Left kidney (tissue), 1 donor: ENCODE measurements at regions not wholly inside any gene's neighbourhood (a gene's known extent, or its start where the extent isn't known, plus 50 kb on each side); places are given as distances from the start of the nearest gene placed in this dataset.
"Not testable (repeated sequence)": the region's sequence is repeated elsewhere in the genome, so short reads cannot be mapped to it uniquely, and the experiment has no call there.

Source experiments
- DNase-seq: peaks from one replicate; pipeline ENCODE4 v3.0.0-alpha.2; 2013

DNA sequence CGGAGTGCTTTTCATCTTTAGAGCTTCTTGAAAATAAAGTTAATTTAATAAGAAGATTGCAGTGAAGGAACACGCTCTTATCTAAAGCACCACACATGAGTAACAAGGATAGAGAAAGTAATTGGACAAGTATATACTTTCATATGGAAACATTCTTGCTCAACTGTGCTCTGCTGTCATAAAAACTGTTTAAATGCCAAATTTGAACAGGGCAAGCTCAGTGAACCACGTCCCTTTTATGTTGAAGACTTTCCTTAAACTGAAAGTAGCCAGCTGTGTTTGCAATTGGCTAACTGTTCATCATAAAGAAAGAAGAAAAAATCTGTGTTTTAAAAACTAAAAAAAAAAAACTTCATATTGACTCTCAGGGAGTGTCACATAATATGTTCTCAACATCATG lies 1610.7 kb upstream of the C9orf72 start:
- DNase-seq: no peak

GRCh38 chr9:29188771-29189170 lies 1615.5 kb upstream of the C9orf72 start:
- not testable (repeated sequence) for DNase-seq

DNA sequence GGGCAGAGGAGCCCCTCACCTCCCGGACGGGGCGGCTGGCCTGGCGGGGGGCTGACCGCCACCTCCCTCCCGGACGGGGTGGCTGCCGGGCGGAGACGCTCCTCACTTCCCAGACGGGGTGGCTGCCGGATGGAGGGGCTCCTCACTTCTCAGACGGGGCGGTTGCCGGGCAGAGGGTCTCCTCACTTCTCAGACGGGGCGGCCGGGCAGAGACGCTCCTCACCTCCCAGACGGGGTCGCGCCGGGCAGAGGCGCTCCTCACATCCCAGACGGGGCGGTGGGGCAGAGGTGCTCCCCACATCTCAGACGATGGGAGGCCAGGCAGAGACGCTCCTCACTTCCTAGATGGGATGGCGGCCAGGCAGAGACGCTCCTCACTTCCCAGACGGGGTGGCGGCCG lies 1615.9 kb upstream of the C9orf72 start:
- DNase-seq: not testable (repeated sequence)

DNA sequence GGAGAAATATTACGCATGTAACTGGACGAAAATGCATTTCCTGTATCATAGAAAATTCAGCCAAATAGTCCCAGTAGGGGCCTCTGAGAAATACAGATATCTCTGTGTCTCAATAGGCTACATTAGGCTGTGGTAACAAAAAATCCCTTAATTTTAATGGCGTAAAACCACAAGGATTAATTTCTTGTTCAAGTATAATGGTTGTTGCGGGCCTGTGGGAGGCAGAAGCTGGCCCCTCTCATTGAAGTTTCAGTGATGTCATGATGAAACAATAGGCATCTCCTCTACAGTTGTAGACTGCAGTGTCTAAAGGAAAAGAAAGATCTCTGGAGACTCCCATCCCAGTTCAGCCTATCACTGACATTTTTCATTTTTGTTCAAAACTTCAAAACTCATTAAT lies 1625.6 kb upstream of the C9orf72 start:
- no peak for DNase-seq

GRCh38 chr9:29199975-29200374 lies 1626.7 kb upstream of the C9orf72 start:
- DNase-seq: no peak

GRCh38 chr9:29200650-29201049 lies 1627.4 kb upstream of the C9orf72 start:
- DNase-seq: no peak

GRCh38 chr9:29203244-29203930 lies 1630.1 kb upstream of the C9orf72 start:
- DNase-seq: no peak

- DNase-seq: no peak
These were observed 1635.4 kb upstream of the C9orf72 start for GRCh38 chr9:29208670-29209069.

GRCh38 chr9:29209748-29210291 lies 1636.5 kb upstream of the C9orf72 start:
- DNase-seq: no peak

DNA sequence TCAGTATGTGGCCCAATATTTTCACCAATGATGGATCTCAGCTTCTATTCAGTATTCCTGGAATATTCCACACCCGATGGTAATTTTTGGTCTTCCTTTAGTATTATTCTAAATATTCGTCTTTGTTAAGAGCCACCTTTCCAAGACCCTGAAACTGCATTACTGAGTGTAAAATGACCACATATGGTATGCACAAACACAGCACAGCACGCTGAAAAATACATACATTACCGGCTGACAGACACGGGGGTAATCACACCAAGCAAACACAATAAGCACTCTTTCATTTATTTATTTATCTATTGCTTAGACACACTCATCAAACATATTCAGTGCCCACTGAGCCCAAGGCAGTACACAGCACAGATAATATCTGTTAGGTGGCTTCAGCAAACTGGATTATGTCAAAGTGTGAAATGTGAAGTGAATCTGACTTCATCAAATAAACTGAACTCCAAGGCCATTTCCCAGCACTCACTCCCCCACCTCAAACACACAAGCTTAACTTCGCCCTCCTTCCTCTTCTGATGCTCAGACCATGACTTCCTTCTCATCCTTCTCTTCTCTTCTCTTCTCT lies 1637.8 kb upstream of the C9orf72 start:
- no peak for DNase-seq

GRCh38 chr9:29211580-29212396 lies 1638.5 kb upstream of the C9orf72 start:
- DNase-seq: no peak

DNA sequence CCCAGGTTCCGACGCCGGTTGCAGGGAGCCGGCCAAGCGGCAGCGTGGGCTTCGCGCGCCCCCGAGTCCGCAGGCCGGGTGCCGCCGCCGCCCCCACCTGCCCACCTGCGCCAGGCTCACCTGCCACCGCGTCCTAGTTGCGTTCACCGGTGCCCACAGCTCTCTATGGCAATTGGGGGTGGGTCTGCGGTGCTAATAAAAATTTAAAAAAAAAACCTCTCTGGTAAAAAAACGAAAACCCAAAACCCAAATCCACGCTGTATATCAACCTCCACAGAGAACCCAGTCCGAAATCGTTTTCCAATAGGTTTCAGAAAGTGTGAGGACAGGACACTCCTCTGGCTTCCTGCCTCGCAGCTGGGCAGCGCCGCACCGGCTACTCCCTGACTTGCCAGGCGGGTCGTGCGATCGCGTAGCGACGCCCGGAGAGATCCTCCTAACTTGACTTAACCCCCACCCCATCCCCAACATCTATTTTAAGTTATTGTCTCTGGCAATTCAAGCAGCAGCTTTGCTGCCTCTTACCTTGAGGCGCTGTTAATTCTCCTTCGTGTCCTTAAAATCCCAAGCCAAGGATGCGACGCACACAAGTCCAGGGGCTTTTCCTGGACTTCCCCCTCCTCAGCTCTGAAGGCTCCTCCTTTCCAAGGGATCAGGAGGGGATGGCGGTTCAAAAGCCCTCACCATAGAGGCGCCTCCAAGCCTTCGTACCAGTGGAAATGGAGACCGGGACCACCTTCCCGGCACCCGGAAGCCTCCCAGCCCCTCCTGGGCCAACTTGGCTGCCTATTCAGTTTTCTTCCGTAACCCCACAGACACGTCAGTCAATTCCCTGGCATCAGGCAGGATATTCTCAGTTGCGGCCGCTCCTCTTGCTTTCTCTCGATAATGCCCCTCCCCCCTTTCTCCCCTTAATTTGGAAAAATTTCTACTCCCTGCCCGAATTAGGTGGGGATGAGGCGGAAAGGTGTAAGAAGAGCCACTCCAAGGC lies 1639.4 kb upstream of the C9orf72 start:
- DNase-seq: no peak

- no peak for DNase-seq
These were observed 1640.3 kb upstream of the C9orf72 start, which contains the start of gene LINGO2 for GRCh38 chr9:29213417-29214153. Gene LINGO2 (minus strand): TSS chr9:29213601.

DNA sequence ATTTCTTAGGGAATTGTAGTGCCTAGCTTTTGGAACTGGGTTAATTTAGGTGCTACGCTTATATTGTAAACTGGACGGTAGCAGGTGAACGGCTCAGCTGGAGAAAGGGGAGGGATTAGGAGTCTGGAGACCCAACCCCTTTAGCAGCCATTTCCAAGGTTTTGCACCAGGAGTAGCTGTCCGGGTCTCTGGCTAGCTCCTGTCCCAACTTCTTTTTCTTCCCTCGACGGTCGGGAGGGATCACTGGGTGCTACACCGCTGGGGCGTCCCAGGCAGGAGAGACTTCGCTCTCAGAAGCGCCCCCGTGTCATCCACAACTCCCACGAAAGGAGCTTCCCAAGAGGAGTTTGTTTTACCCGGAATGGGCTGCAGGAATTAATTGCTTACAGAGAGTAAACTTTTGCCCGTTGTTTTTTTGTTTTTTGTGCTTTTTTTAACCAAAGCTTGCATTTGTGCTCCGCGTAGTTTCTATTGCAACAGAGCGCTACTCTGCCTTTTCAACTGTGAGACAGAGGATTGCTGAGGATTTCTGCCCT lies 1640.9 kb upstream of the C9orf72 start:
- peak; percentile 72 for DNase-seq

DNA sequence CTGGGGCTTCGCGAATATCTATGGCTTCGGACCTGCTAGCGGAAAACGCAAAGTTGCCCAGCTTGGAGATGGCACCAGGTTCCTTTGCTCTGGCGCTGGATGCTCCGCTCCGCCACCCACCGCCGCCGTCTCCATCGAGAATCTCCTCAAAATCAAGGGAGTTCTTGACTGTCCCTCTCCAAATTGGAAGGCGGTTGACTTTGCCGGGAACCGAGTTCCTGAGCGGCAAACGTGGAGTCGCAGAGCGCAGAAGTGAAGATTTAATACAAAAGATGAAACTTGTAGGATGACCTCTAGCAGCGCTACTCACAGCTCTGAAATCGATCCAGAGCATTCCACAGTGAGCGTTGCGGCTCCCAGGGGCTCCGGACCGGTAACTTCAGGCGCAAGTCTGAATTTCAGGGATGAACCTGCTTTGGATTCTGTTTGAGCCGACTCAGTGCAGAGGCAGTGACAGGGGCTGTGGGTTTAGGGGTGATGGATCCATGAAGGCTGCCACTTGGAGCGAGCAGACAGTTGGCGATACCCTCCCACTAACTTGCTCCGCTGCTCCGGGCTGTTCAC lies 1641.5 kb upstream of the C9orf72 start:
- DNase-seq: no peak

- no peak for DNase-seq
These were observed 1644.7 kb upstream of the C9orf72 start for GRCh38 chr9:29217966-29218365.

- no peak for DNase-seq
These were observed 1647.4 kb upstream of the C9orf72 start for GRCh38 chr9:29220596-29221251.

DNA sequence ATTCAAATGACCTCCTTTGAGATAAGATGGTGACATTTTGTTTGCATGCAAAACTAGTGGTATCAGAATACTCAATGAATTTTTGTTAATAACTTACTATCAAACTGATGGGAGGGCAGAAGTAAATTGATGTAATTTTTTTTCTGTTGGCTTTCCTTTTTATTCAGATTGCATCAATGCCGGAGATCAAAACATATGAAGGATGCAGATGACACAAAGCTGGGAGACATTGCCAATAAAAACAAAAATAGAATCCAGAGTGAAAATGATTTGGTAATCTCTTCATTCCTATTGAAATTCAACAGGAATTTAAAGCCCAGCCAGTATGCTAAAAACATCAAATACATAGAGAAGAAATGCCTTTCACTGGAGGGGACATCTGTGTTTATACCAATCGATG lies 1655.3 kb upstream of the C9orf72 start:
- DNase-seq: no peak

- DNase-seq: no peak
These were observed 1657.7 kb upstream of the C9orf72 start for GRCh38 chr9:29230931-29231330.

DNA sequence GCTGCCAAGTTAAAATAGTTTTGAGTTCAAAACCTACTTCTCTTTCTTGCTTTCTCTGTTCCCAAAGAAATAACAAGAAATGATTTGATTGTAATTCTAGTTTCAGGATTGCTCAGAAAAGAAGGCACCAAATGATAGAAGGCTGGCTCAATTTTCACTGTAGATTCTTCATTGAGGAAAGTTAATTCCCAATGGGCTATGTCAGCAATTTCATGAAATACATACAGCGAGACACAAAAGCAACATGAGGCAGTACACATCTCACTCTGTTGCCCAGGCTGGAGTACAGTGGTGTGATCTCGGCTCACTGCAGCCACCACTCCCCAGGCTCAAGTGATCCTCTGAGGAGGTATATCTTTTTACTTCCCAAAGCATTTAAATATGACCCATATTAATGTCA lies 1659.9 kb upstream of the C9orf72 start:
- no peak for DNase-seq
